ENCODE measurements at regions not wholly inside any gene's neighbourhood (a gene's known extent, or its start where the extent isn't known, plus 50 kb on each side); places are given as distances from the start of the nearest gene placed in this dataset.
"Not testable (repeated sequence)": the region's sequence is repeated elsewhere in the genome, so short reads cannot be mapped to it uniquely, and the experiment has no call there.

- Histone ChIP-seq H3K4me2 (ENCODE audit: low read length) (no peak overlapping the region), H3K9me3 (ENCODE audit: control insufficient read depth, low read length) (no peaks in the 10 kb centered on the region), H3K36me3 (ENCODE audit: control insufficient read depth, insufficient read depth, low read length) (no peaks in the 10 kb centered on the region), H3K4me3 (ENCODE audit: low read depth, low read length) (no peak overlapping the region), H3K9ac (no peak overlapping the region), H3K27me3 (ENCODE audit: control insufficient read depth, insufficient read depth, low read length) (no peaks in the 10 kb centered on the region), H3K27ac (no peak overlapping the region), H3K4me1 (no peaks in the 10 kb centered on the region), H3K79me2 (no peaks in the 10 kb centered on the region), H2AFZ (no peak overlapping the region)
- TF ChIP-seq, protein P1, sequence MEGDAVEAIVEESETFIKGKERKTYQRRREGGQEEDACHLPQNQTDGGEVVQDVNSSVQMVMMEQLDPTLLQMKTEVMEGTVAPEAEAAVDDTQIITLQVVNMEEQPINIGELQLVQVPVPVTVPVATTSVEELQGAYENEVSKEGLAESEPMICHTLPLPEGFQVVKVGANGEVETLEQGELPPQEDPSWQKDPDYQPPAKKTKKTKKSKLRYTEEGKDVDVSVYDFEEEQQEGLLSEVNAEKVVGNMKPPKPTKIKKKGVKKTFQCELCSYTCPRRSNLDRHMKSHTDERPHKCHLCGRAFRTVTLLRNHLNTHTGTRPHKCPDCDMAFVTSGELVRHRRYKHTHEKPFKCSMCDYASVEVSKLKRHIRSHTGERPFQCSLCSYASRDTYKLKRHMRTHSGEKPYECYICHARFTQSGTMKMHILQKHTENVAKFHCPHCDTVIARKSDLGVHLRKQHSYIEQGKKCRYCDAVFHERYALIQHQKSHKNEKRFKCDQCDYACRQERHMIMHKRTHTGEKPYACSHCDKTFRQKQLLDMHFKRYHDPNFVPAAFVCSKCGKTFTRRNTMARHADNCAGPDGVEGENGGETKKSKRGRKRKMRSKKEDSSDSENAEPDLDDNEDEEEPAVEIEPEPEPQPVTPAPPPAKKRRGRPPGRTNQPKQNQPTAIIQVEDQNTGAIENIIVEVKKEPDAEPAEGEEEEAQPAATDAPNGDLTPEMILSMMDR (IDR thresholded peaks at IDR 0.05) = peak; percentile 98
Observed at GRCh38 chr17:45640141-45640850, 143.8 kb upstream of the CRHR1 start.

DNA sequence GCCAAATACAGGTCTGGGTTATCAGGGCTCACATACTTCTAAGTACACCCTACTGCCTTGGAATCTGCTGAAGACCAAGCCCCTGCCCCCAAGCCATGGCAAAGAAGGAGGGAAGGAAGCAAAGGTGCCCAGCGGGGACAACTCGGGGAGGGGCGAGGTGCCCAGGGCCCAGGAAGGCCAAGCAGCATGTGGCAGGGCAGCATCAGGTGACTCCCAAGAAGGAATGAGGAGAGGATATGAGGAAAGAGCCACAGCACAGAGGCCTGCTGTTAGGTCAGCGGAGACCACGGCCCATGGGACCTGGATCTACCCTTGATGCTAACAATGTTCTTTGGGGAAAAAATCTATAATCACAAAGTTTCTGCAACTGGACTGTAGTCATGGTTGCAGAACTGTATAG lies 142.6 kb upstream of the CRHR1 start:
- no peaks in the 10 kb centered on the region for H3K4me1 ChIP-seq
- H3K9ac ChIP-seq = no peak overlapping the region
- H2AFZ ChIP-seq = no peak overlapping the region
- no peaks in the 10 kb centered on the region for H3K9me3 ChIP-seq (ENCODE audit: control insufficient read depth, low read length)
- no peaks in the 10 kb centered on the region for H3K36me3 ChIP-seq (ENCODE audit: control insufficient read depth, insufficient read depth, low read length)
- H3K4me2 ChIP-seq (ENCODE audit: low read length) = no peak overlapping the region
- TF ChIP-seq, protein P1 (IDR thresholded peaks at IDR 0.05) = no peak
- H3K4me3 ChIP-seq (ENCODE audit: low read depth, low read length) = no peak overlapping the region
- no peak overlapping the region for H3K27ac ChIP-seq
- H3K27me3 ChIP-seq (ENCODE audit: control insufficient read depth, insufficient read depth, low read length) = no peaks in the 10 kb centered on the region
- H3K79me2 ChIP-seq = no peaks in the 10 kb centered on the region

- Histone ChIP-seq H3K36me3 (ENCODE audit: control insufficient read depth, insufficient read depth, low read length) (no peaks in the 10 kb centered on the region), H3K4me3 (ENCODE audit: low read depth, low read length) (no peak overlapping the region), H3K27ac (no peak overlapping the region), H2AFZ (no peak overlapping the region), H3K4me1 (no peaks in the 10 kb centered on the region), H3K4me2 (ENCODE audit: low read length) (no peak overlapping the region), H3K27me3 (ENCODE audit: control insufficient read depth, insufficient read depth, low read length) (no peaks in the 10 kb centered on the region), H3K9me3 (ENCODE audit: control insufficient read depth, low read length) (no peaks in the 10 kb centered on the region), H3K79me2 (no peaks in the 10 kb centered on the region), H3K9ac (no peak overlapping the region)
- TF ChIP-seq, protein P1 (IDR thresholded peaks at IDR 0.05) = no peak
Observed at GRCh38 chr17:45643591-45643990, 140.5 kb upstream of the CRHR1 start.

DNA sequence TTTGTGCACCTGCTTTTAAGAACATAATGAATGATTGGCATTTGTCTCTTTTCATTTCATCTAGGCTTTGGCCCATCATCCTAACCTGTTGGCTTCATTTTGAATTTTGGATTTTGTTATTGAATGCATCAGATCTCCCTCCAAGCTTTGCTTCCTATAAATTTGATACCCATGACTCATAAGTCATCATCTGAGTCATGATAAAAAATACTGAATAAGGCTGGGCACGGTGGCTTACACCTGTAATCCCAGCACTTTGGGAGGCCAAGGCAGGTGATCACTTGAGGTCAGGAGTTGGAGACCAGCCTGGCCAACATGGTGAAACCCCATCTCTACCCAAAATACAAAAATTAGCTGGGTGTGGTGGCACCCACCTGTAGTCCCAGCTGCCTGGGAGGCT lies 139.5 kb upstream of the CRHR1 start:
- H2AFZ ChIP-seq; H3K9ac ChIP-seq; H3K4me2 ChIP-seq (ENCODE audit: low read length); H3K27me3 ChIP-seq (ENCODE audit: control insufficient read depth, insufficient read depth, low read length); H3K4me1 ChIP-seq; H3K36me3 ChIP-seq (ENCODE audit: control insufficient read depth, insufficient read depth, low read length); H3K9me3 ChIP-seq (ENCODE audit: control insufficient read depth, low read length); H3K4me3 ChIP-seq (ENCODE audit: low read depth, low read length); H3K27ac ChIP-seq; H3K79me2 ChIP-seq: not testable (repeated sequence)

DNA sequence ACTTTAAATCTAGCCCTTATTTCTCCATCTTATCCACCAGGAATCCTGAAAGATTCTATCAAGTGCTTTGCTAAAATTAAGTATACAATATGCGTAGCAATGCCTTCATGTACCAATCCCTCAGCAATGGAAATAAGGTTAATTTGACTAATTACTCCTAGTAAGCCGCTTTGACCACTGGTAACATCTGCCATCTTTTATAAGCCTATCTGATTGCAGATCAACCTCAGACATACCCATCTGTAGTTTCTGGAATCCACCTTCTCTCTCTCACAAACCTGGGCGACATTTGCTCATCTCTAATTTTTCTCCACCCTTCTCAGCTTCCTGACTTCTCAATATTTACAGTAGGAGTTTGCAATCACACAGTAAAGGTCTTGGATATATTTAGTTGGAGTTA lies 138.8 kb upstream of the CRHR1 start:
- Histone ChIP-seq H2AFZ (no peak overlapping the region), H3K9ac (no peak overlapping the region), H3K27me3 (ENCODE audit: control insufficient read depth, insufficient read depth, low read length) (no peaks in the 10 kb centered on the region), H3K9me3 (ENCODE audit: control insufficient read depth, low read length) (no peaks in the 10 kb centered on the region), H3K4me3 (ENCODE audit: low read depth, low read length) (no peak overlapping the region), H3K4me1 (no peaks in the 10 kb centered on the region), H3K36me3 (ENCODE audit: control insufficient read depth, insufficient read depth, low read length) (no peaks in the 10 kb centered on the region), H3K27ac (no peak overlapping the region), H3K4me2 (ENCODE audit: low read length) (no peak overlapping the region), H3K79me2 (no peaks in the 10 kb centered on the region)
- TF ChIP-seq, protein P1 (IDR thresholded peaks at IDR 0.05) = no peak
